Esophagus squamous epithelium (tissue), 5 donors: ENCODE measurements at regions not wholly inside any gene's neighbourhood (a gene's known extent, or its start where the extent isn't known, plus 50 kb on each side); places are given as distances from the start of the nearest gene placed in this dataset.

Experiments used
- DNase-seq: peaks from one replicate; lab custom pipeline; 2025; lab: John Stamatoyannopoulos, UW
- H3K27ac ChIP-seq, 4 donors: fragments of 200-600 bp; sonication (generic); one replicate each; pipeline ENCODE4 v1.5.1; 2016 to 2019; ENCODE audit warnings: mild to moderate bottlenecking in 1 of 4
- H3K27me3 ChIP-seq, 4 donors: fragments of 200-600 bp; sonication (generic); 1 replicate in 3 of 4; 2 replicates in 1 of 4; pipeline versions ENCODE4 v1.5.1 to v1.6.0; 2017 to 2021; ENCODE audit warnings: antibody characterized with exemption in 1 of 4
- H3K36me3 ChIP-seq, 3 donors: fragments of 200-600 bp; sonication (generic); one replicate each; pipeline ENCODE4 v1.5.1; 2016 to 2019
- H3K4me1 ChIP-seq, 3 donors: fragments of 200-600 bp; sonication (generic); one replicate each; pipeline ENCODE4 v1.5.1; 2017 to 2019
- H3K4me3 ChIP-seq, 4 donors: fragments of 200-600 bp; sonication (generic); 1 replicate in 3 of 4; 2 replicates in 1 of 4; pipeline ENCODE4 v1.5.1; 2016 to 2019; ENCODE audit warnings: mild to moderate bottlenecking in 2 of 4, moderate library complexity in 1 of 4
- H3K9me3 ChIP-seq, 3 donors: fragments of 200-600 bp; sonication (generic); one replicate each; pipeline ENCODE4 v1.5.1; 2016 to 2019
- CTCF ChIP-seq, 6 experiments: fragments of 450-650 bp in 4 of 6; fragments of 200-600 bp in 2 of 6; sonication (generic) in 2 of 6; IDR thresholded peaks; one replicate each; pipeline ENCODE4 v1.5.1; 2016 to 2019; ENCODE audit warnings: antibody characterized with exemption in 6 of 6, mild to moderate bottlenecking in 4 of 6, moderate library complexity in 4 of 6
- POLR2A ChIP-seq, 4 donors: fragments of 450-650 bp; IDR thresholded peaks; one replicate each; pipeline ENCODE4 v1.6.1; 2017; ENCODE audit warnings: antibody characterized with exemption in 4 of 4, mild to moderate bottlenecking in 4 of 4, moderate library complexity in 3 of 4
- WGBS, 2 donors: methylation state at CpG; one replicate each; pipeline ENCODE4 v1.1.5; 2018; 5-methylcytosine and 5-hydroxymethylcytosine counted together
- intact Hi-C: fragments of 100-400 bp; cut with DNase I; formaldehyde crosslinking; loops from one replicate; pipeline ENCODE4 v1.15.0; 2022
- donor health status: DM: yes; HTN: yes; CAD: no.

- Histone ChIP-seq H3K4me1 (no peaks in the 10 kb centered on the region), H3K36me3 (no peaks in the 10 kb centered on the region), H3K9me3 (peaks cover 0 to 5% (median 0%) of the 10 kb centered on the region in 3 donors), H3K27ac (no peak overlapping the region), H3K4me3 (no peak overlapping the region), H3K27me3 (no peaks in the 10 kb centered on the region)
- WGBS, 2 donors = 75 to 93% methylated on average over 2 to 3 of the region's 3 CpGs
- intact Hi-C loops = no loop called here
- no peak for DNase-seq
- no peak for TF ChIP-seq POLR2A (IDR thresholded peaks at IDR 0.05)
- TF ChIP-seq CTCF (IDR thresholded peaks at IDR 0.05) = no peak
Measured at GRCh38 chr9:7305677-7306076, 493.9 kb downstream of the DMAC1 start.

GRCh38 chr9:7304627-7304995 is 495.0 kb downstream of the DMAC1 start:
- Histone ChIP-seq H3K4me3 (no peak overlapping the region), H3K27ac (no peak overlapping the region), H3K9me3 (no peaks in the 10 kb centered on the region), H3K4me1 (no peaks in the 10 kb centered on the region), H3K27me3 (no peaks in the 10 kb centered on the region), H3K36me3 (no peaks in the 10 kb centered on the region)
- intact Hi-C loops = no loop called here
- no peak for DNase-seq
- TF ChIP-seq POLR2A (IDR thresholded peaks at IDR 0.05) (no peak), CTCF (IDR thresholded peaks at IDR 0.05) (no peak)
- WGBS, 2 donors = 58 to 70% methylated on average over 5 of the region's 5 CpGs

- H3K27ac ChIP-seq = no peak overlapping the region
- no peaks in the 10 kb centered on the region for H3K36me3 ChIP-seq
- intact Hi-C loops = no loop called here
- no peak overlapping the region for H3K4me3 ChIP-seq
- H3K27me3 ChIP-seq = no peaks in the 10 kb centered on the region
- TF ChIP-seq CTCF (IDR thresholded peaks at IDR 0.05) (no peak), POLR2A (IDR thresholded peaks at IDR 0.05) (no peak)
- DNase-seq = no peak
- H3K4me1 ChIP-seq = no peaks in the 10 kb centered on the region
- no peaks in the 10 kb centered on the region for H3K9me3 ChIP-seq
- 52 to 62% methylated on average over 10 of the region's 10 CpGs for WGBS, 2 donors
Measured at GRCh38 chr9:7303907-7304626, 495.5 kb downstream of the DMAC1 start.

- no peak for DNase-seq
- WGBS, 2 donors = 67 to 71% methylated on average over 3 of the region's 3 CpGs
- H3K9me3 ChIP-seq = no peaks in the 10 kb centered on the region
- no peaks in the 10 kb centered on the region for H3K36me3 ChIP-seq
- TF ChIP-seq CTCF (IDR thresholded peaks at IDR 0.05) = no peak
- TF ChIP-seq POLR2A (IDR thresholded peaks at IDR 0.05) = no peak
- no peaks in the 10 kb centered on the region for H3K27me3 ChIP-seq
- no peak overlapping the region for H3K4me3 ChIP-seq
- H3K27ac ChIP-seq = no peak overlapping the region
- intact Hi-C loops = no loop called here
- no peaks in the 10 kb centered on the region for H3K4me1 ChIP-seq
Measured at GRCh38 chr9:7300484-7300883, 499.1 kb downstream of the DMAC1 start.

GRCh38 chr9:7298123-7298522 is 501.5 kb downstream of the DMAC1 start:
- Histone ChIP-seq H3K4me3 (no peak overlapping the region), H3K27ac (no peak overlapping the region), H3K36me3 (no peaks in the 10 kb centered on the region), H3K4me1 (no peaks in the 10 kb centered on the region), H3K27me3 (no peaks in the 10 kb centered on the region), H3K9me3 (no peaks in the 10 kb centered on the region)
- no peak for DNase-seq
- WGBS, 2 donors = 55 to 63% methylated on average over 2 to 3 of the region's 3 CpGs
- TF ChIP-seq POLR2A (IDR thresholded peaks at IDR 0.05) (no peak), CTCF (IDR thresholded peaks at IDR 0.05) (no peak)
- intact Hi-C loops = no loop called here
